ENCODE measurements at regions not wholly inside any gene's neighbourhood (a gene's known extent, or its start where the extent isn't known, plus 50 kb on each side); places are given as distances from the start of the nearest gene placed in this dataset.

DNA sequence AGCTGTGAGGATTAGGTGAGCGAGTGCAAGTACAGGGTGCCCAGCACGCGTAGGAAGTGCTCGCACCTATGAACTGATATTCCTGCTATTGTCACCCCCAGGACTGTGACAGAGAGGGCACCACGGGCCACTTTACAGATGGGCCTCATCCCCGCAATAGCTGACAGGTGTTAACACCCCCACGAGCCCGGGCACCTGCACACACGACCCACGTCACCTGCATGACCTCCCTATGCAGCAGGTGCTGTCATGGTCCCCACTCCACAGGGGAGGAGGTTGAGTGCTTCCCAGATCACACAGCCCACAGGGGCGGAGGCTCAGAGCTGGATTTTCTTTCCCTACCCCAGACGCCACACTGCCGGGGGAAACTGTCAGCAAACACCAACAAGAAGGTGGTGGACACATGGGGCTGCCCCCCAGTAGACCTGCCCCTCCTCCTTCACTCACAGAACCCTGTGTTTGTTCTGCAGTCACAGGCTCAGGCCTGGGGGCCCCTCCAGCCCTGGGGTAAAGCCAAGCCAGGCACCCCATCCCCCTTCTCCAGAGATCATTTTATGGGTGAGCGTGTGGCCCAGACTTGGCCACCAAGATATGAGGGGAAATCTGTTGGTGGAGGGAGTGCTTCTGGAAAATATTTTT lies 465.5 kb downstream of the MATN1 start:
- TF ChIP-seq, protein P1, sequence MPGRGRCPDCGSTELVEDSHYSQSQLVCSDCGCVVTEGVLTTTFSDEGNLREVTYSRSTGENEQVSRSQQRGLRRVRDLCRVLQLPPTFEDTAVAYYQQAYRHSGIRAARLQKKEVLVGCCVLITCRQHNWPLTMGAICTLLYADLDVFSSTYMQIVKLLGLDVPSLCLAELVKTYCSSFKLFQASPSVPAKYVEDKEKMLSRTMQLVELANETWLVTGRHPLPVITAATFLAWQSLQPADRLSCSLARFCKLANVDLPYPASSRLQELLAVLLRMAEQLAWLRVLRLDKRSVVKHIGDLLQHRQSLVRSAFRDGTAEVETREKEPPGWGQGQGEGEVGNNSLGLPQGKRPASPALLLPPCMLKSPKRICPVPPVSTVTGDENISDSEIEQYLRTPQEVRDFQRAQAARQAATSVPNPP (CRISPR knock-in tag; IDR thresholded peaks at IDR 0.05), result no peak
- no peak for TF ChIP-seq RAD21 (CRISPR knock-in tag; IDR thresholded peaks at IDR 0.05)
- no peak for TF ChIP-seq FOXK1 (CRISPR knock-in tag; IDR thresholded peaks at IDR 0.05; ENCODE audit: borderline replicate concordance, low read depth)
- TF ChIP-seq MYC (CRISPR knock-in tag; IDR thresholded peaks at IDR 0.05; ENCODE audit: borderline replicate concordance), result no peak
- no peak for TF ChIP-seq HOXA7 (CRISPR knock-in tag; IDR thresholded peaks at IDR 0.05)
